Inferior parietal cortex (tissue), 1 donor: ENCODE measurements at regions not wholly inside any gene's neighbourhood (a gene's known extent, or its start where the extent isn't known, plus 50 kb on each side); places are given as distances from the start of the nearest gene placed in this dataset.
A peak's percentile ranks its signal among the peaks of the same experiment; 100 is the strongest.

Source experiments
- DNase-seq: peaks from one replicate; pipeline ENCODE4 v3.0.0-alpha.2; 2016; ENCODE audit errors: extremely low spot score

DNA sequence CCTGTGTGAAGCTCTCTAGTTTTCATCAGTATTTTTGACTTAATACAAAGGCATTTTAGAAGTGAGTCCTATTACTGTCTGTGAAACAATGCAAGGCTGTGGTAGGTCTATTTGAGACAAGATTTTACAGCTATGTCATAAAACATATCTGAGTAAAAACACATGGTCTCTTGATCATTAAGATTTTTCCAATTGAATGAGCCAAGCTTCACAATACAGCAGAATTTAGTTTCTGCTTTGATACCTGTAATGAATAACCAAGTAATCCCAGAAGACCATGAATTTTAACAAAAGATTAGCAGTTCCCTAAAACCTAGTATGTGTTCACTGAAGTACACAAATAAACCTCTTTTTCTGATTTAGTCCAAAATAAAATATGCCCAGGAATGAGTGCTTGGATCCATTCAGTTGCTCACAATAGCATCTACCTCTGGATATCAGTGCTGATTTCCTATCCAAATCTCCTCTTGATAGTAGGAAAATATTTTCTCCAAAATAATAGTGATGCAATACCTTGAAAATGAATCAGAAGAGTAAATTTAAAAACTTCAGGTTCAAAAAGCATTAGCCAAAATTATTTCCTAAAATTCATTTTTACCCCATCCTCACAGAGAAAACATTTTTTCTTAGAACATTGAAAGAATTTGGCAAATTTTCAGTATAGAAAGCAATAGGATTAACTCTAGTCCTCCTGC lies 533.5 kb upstream of the SGCG start:
- no peak for DNase-seq

DNA sequence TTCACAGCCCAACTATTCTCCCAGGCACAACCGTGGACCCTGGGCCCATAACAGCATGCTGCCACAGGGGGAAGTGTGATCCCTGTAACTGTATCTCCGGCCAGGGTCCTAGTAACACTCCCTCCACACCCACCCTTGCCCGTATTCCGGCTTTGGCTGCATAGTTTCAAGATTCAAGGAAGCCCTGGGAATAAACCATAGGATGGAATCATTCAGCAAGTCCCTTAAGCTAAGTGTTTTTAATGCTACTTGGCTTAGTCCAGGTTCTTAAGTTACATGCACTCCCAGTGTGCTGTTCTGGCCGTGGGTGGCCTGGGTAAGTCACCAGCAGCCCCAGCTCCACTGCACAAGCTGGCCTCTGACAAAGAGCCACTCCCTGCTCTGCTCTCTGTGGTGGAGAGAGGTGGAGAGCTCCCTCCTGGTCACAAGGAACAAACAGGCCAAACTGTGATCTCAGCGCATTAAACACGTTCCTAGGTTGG lies 532.4 kb upstream of the SGCG start:
- no peak for DNase-seq

- no peak for DNase-seq
Measured at GRCh38 chr13:22652796-22653195, 528.0 kb upstream of the SGCG start.

GRCh38 chr13:22653866-22654265 lies 526.9 kb upstream of the SGCG start:
- DNase-seq = no peak

GRCh38 chr13:22655106-22655852 lies 525.5 kb upstream of the SGCG start:
- no peak for DNase-seq

DNA sequence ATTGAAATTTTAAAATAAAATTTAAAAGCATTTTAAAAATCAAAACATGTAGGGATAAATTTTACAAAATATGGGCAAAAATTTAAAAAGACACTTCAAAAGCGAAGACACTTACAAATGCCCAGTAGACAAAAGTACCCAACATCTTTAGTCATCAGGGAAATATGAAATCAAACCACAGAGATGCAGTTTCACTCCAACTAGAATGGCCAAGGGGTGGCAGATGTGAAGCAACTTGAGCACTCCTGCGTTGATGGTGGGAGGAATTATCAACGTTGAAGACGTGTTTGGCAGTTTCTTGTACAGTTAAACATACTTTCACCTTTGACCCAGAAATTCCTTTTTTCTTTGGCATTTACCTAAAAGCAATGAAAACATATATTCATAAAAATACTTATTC lies 518.0 kb upstream of the SGCG start:
- no peak for DNase-seq

GRCh38 chr13:22665506-22665905 lies 515.3 kb upstream of the SGCG start:
- no peak for DNase-seq

DNA sequence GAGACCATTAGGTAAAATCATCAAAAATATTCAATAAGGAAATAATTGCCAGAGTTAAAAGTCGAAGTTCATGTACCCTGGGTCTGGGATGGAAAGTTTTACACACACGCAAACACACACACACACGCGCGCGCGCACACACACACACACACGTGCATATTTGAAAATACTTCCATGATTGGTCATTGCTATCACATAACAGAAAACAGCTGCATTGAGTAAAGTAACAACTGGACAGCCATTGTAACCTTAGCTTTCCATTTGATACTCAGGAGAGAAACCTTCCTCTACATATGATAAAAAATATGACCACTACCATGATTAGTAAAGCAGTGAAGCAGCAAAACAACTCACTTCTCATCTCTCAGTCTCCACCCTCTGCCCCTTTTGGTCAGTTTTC lies 490.0 kb upstream of the SGCG start:
- no peak for DNase-seq

DNA sequence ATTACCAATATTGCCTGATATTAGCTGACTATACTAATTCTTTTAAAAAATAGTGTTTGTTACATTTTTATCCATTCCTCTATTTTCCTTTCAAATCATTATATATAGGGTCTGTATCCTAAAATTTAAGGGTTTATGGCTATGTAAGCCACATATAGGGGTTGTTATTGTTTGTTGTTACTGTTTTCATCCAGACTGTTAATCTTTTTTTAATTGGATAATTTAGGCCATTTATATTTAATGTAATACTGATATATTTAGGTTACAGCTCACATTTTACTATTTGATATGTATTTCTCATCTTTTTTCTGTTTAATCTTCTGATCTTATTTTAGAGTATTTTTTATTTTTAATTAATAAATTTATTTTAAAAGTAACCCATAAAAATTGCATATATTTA lies 487.1 kb upstream of the SGCG start:
- no peak for DNase-seq

- no peak for DNase-seq
Measured at GRCh38 chr13:22696433-22696832, 484.3 kb upstream of the SGCG start.

DNA sequence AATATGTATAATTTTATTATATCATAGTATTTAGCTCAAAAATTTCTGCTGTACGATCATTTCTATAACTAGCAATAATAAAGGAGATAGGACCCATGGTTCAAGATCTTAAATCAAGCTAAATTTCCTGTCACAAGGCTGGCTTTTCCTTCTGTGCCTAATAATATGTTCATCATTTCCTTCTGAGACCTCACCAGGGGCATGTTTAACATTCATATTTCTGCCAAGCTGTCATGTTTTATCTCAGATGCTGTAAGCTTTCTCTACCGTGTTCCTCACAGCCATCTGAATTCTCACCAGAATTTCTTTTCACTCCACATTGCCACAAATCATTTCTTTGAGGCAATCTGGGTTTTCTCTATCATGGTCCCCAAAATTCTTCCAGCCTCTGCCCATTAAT lies 482.3 kb upstream of the SGCG start:
- no peak for DNase-seq

DNA sequence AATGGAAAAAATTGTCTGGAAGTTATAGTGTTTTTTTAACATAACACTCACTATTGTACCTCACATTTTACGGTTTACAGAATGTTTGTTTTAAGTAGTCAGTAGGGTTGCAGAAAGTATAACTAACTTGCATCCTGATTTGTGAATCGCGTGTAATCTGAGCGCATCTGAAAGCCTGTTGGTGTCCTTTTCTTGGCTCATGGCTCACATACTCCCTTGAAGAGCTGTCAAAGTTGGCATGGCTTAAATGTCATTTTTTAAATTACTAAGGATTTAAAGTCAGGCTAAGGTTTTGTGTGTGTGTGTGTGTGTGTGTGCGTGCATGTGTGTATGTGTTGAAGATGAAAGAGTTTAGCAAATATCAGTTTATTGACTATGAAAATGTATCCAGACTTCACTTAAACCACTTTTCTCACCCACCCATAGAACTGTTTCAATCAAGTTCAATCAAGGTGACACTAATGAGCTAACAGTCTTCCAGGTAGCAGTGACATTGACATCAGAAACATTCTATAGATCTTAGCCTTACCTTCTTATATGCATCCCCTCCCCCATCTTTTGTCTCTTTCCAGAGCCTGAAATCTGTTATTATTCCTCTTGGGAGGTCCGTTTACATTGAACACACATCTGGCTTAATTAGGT lies 480.4 kb upstream of the SGCG start:
- DNase-seq = no peak

GRCh38 chr13:22703601-22704209 lies 477.1 kb upstream of the SGCG start:
- DNase-seq = no peak

DNA sequence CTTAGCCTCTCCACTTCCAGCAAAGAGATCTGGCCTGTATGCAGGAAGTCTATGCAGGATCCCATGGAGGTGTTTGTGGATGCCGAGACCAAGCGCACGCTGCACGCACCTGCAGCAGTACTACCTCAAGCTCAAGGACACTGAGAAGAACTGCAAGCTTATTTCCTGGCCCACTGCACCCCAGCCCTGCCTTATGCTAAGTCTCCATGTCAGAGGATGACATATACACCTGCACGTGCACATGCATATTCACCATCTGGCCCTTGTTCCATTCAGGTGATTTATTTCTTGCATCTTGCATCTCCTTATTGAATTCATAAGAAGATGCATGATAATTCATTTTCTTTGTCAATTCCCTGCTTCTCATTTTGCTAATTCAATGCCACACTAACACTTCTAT lies 472.8 kb upstream of the SGCG start:
- no peak for DNase-seq

DNA sequence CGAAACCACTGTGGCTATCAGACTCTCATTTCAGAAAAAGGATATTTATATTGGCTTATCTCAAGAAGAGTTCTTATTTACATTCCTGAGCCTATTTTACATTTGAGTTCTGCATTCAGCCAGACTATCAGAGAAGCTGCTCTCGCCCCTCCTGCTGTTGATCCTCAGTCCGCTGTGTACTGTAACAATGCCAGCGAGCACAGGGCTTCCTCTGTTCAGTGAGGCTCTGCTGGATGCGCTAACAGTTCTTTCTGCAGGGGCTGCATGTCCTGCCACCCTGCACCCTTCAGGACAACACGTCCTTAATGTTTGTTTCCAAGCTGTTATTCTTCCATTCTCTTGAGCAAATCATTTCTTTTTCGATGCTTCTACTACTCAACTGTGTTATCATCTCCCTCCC lies 463.7 kb upstream of the SGCG start:
- DNase-seq = peak; percentile 49

GRCh38 chr13:22726726-22727125 lies 454.1 kb upstream of the SGCG start:
- no peak for DNase-seq

GRCh38 chr13:22735011-22735995 lies 445.5 kb upstream of the SGCG start:
- no peak for DNase-seq

DNA sequence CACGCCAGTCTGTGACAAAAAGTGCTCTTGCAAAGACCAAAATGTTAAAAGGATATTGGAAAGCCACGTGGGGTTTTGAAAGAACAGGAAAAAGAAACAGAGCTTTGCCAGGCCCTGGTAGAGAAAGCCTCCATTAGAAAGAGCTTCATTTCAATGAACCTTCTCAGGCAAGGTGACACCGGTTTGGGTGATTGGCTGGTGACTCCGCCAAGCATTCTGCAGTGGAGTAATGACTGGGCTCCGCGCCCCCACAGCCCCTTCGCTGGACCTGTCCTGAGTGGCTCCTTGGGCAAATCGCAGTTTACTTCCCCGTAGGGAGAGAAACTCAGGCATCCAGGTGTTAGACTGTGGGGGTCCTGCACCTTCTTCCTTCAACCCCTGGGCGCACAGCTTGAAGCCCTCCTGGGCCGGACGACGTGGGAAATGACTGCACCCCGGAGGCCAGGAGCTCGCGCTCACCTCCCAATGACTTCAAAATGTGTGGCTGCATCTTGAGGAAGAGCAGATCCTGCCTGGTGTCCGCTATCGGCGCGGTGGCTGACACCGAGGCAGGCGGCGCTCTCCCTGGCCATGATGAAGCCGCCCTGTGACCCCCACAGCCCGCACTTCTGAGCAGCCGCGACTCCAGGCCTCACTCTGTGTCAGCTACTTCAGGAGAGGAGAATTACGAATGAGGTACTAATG lies 444.6 kb upstream of the SGCG start:
- DNase-seq = no peak

GRCh38 chr13:22736768-22737092 lies 444.0 kb upstream of the SGCG start:
- DNase-seq = no peak

- DNase-seq = no peak
Measured at GRCh38 chr13:22738357-22738756, 442.4 kb upstream of the SGCG start.

GRCh38 chr13:22740264-22740663 lies 440.5 kb upstream of the SGCG start:
- DNase-seq = no peak
